HG03039 (cell line): ENCODE measurements at regions not wholly inside any gene's neighbourhood (a gene's known extent, or its start where the extent isn't known, plus 50 kb on each side); places are given as distances from the start of the nearest gene placed in this dataset.

ENCODE experiments used
- ATAC-seq: cut with Tn5 transposase; IDR thresholded peaks from one replicate; pipeline ENCODE4 v1.9.1; 2021; ENCODE audit warnings: mild to moderate bottlenecking, moderate library complexity; ENCODE audit not compliant: unreplicated experiment

GRCh38 chr1:90561103-90561783 is 155.9 kb downstream of the BARHL2 start:
- no peak for ATAC-seq

- ATAC-seq: no peak
Observed at GRCh38 chr1:90558754-90559378, 158.2 kb downstream of the BARHL2 start.

GRCh38 chr1:90558126-90558525 is 159.0 kb downstream of the BARHL2 start:
- ATAC-seq: no peak

GRCh38 chr1:90557706-90558105 is 159.4 kb downstream of the BARHL2 start:
- ATAC-seq: no peak

GRCh38 chr1:90550626-90551406 is 166.3 kb downstream of the BARHL2 start:
- ATAC-seq: no peak

- no peak for ATAC-seq
Observed at GRCh38 chr1:90544356-90544755, 172.7 kb downstream of the BARHL2 start.

- no peak for ATAC-seq
Observed at GRCh38 chr1:90537606-90538362, 179.3 kb downstream of the BARHL2 start.

- no peak for ATAC-seq
Observed at GRCh38 chr1:90534663-90535295, 182.3 kb downstream of the BARHL2 start.

- ATAC-seq: no peak
Observed at GRCh38 chr1:90534116-90534515, 183.0 kb downstream of the BARHL2 start.

GRCh38 chr1:90526954-90527353 is 190.1 kb downstream of the BARHL2 start:
- no peak for ATAC-seq

GRCh38 chr1:90522432-90522831 is 194.7 kb downstream of the BARHL2 start:
- ATAC-seq: no peak

- ATAC-seq: no peak
Observed at GRCh38 chr1:90513956-90514355, 203.1 kb downstream of the BARHL2 start.

GRCh38 chr1:90512441-90512840 is 204.7 kb downstream of the BARHL2 start:
- no peak for ATAC-seq

GRCh38 chr1:90510143-90510542 is 207.0 kb downstream of the BARHL2 start:
- ATAC-seq: no peak

- peak; percentile 60 for ATAC-seq
Observed at GRCh38 chr1:90509225-90510048, 207.7 kb downstream of the BARHL2 start.

GRCh38 chr1:90508376-90509167 is 208.5 kb downstream of the BARHL2 start:
- no peak for ATAC-seq

- ATAC-seq: no peak
Observed at GRCh38 chr1:90507173-90507572, 209.9 kb downstream of the BARHL2 start.

GRCh38 chr1:90505806-90506205 is 211.3 kb downstream of the BARHL2 start:
- no peak for ATAC-seq

GRCh38 chr1:90504509-90504908 is 212.6 kb downstream of the BARHL2 start:
- no peak for ATAC-seq
